H1 (cell line): ENCODE measurements at regions not wholly inside any gene's neighbourhood (a gene's known extent, or its start where the extent isn't known, plus 50 kb on each side); places are given as distances from the start of the nearest gene placed in this dataset.
"Not testable (repeated sequence)": the region's sequence is repeated elsewhere in the genome, so short reads cannot be mapped to it uniquely, and the experiment has no call there.

ENCODE experiments used
- CTCF ChIA-PET: fragments of 300-600 bp; sonication (Branson Sonifier 250); formaldehyde crosslinking; loops from one replicate; lab custom pipeline; 2021; ENCODE audit not compliant: partially characterized antibody; lab: Charles Lee
- POLR2A ChIA-PET: fragments of 300-600 bp; sonication (Branson Sonifier 250); formaldehyde crosslinking; loops from one replicate; lab custom pipeline; 2021; ENCODE audit warnings: inconsistent platforms; ENCODE audit not compliant: partially characterized antibody; lab: Charles Lee
- DNase-seq, 2 experiments: peaks; one replicate each; pipeline versions ENCODE4 v3.0.0 to v3.0.0-alpha.2; 2010 to 2022; ENCODE audit warnings: low spot score in 2 of 2, low read depth in 1 of 2, mixed read lengths in 1 of 2
- FAIRE-seq: peaks from 2 replicates; lab custom pipeline; 2011; peaks lifted over from hg19 to GRCh38; lab: Jason Lieb, UNC
- H2AFZ ChIP-seq: 2 replicates; pipeline ENCODE4 v1.8.1; 2012; ENCODE audit warnings: low read length, inconsistent platforms
- H2AK5ac ChIP-seq: 2 replicates; pipeline ENCODE4 v1.6.1; 2013; ENCODE audit warnings: low read depth, low read length
- H2BK120ac ChIP-seq: replicated peaks from 2 replicates; pipeline ENCODE3; 2013; ENCODE audit warnings: low read depth, low read length, inconsistent platforms
- H2BK12ac ChIP-seq: 2 replicates; pipeline ENCODE4 v1.6.1; 2013; ENCODE audit warnings: low read depth, low read length
- H2BK15ac ChIP-seq: 2 replicates; pipeline ENCODE4 v1.6.1; 2013; ENCODE audit warnings: low read length
- H2BK20ac ChIP-seq: 2 replicates; pipeline ENCODE4 v1.6.1; 2013; ENCODE audit warnings: low read length
- H2BK5ac ChIP-seq: 2 replicates; pipeline ENCODE4 v1.6.1; 2013; ENCODE audit warnings: low read depth, low read length
- H3K14ac ChIP-seq: 2 replicates; pipeline ENCODE4 v1.6.1; 2013; ENCODE audit warnings: inconsistent platforms; ENCODE audit not compliant: insufficient read length
- H3K18ac ChIP-seq: 2 replicates; pipeline ENCODE4 v1.6.1; 2013; ENCODE audit warnings: low read length; ENCODE audit errors: extremely low read depth
- H3K23ac ChIP-seq: 2 replicates; pipeline ENCODE4 v1.6.1; 2013; ENCODE audit warnings: inconsistent platforms; ENCODE audit not compliant: insufficient read length
- H3K23me2 ChIP-seq: 2 replicates; pipeline ENCODE4 v1.6.1; 2013; ENCODE audit warnings: low read depth, low read length
- H3K27ac ChIP-seq: 2 replicates; pipeline ENCODE4 v1.6.1; 2011; ENCODE audit warnings: low read depth, low read length, inconsistent platforms
- H3K27me3 ChIP-seq, 4 experiments: replicated peaks in 1 of 4; 1 replicate in 1 of 4; 2 replicates in 3 of 4; pipeline versions ENCODE4 v1.6.1 to v1.8.1; 2011 to 2013; ENCODE audit warnings: low read length in 3 of 4, mild to moderate bottlenecking in 3 of 4, inconsistent platforms in 2 of 4, mixed read lengths in 2 of 4, moderate library complexity in 1 of 4; ENCODE audit not compliant: control insufficient read depth in 3 of 4, insufficient read depth in 3 of 4; ENCODE audit errors: extremely low read depth in 1 of 4
- H3K36me3 ChIP-seq, 4 experiments: 2 replicates each; pipeline versions ENCODE4 v1.6.1 to v1.8.1; 2011 to 2013; ENCODE audit warnings: mild to moderate bottlenecking in 4 of 4, low read length in 3 of 4, moderate library complexity in 2 of 4, control low read depth in 1 of 4, inconsistent platforms in 1 of 4; ENCODE audit not compliant: insufficient read depth in 4 of 4, control insufficient read depth in 2 of 4
- H3K4ac ChIP-seq: replicated peaks from 2 replicates; pipeline ENCODE3; 2013; ENCODE audit warnings: low read length, low read depth, mixed read lengths, inconsistent platforms; ENCODE audit not compliant: insufficient read length
- H3K4me1 ChIP-seq, 4 experiments: replicated peaks in 1 of 4; 1 replicate in 1 of 4; 2 replicates in 3 of 4; pipeline versions ENCODE4 v1.6.1 to v1.8.1; 2011 to 2013; ENCODE audit warnings: low read length in 3 of 4, inconsistent platforms in 2 of 4, mixed read lengths in 1 of 4; ENCODE audit not compliant: insufficient read depth in 4 of 4, control insufficient read depth in 3 of 4
- H3K4me2 ChIP-seq, 2 experiments: 2 replicates each; pipeline versions ENCODE4 v1.6.1 to v1.8.1; 2011 to 2013; ENCODE audit warnings: low read depth in 2 of 2, low read length in 2 of 2, control low read depth in 1 of 2, inconsistent platforms in 1 of 2, mild to moderate bottlenecking in 1 of 2; ENCODE audit not compliant: insufficient read depth in 1 of 2
- H3K4me3 ChIP-seq, 4 experiments: fragments of 200-600, 300-600 bp in 1 of 4; sonication (generic), shearing (Covaris generic), sonication (Bioruptor Twin) in 1 of 4; 2 replicates each; pipeline versions ENCODE4 v1.5.1 to v1.8.1; 2011 to 2016; ENCODE audit warnings: low read length in 4 of 4, low read depth in 3 of 4, control low read depth in 2 of 4, inconsistent platforms in 2 of 4, mild to moderate bottlenecking in 2 of 4, mixed read lengths in 1 of 4, moderate library complexity in 1 of 4; ENCODE audit not compliant: insufficient read depth in 2 of 4; ENCODE audit errors: extremely low read depth in 1 of 4
- H3K56ac ChIP-seq: replicated peaks from 2 replicates; pipeline ENCODE3; 2013; ENCODE audit warnings: low read depth, mild to moderate bottlenecking, mixed read lengths, low read length, inconsistent platforms; ENCODE audit not compliant: insufficient read length
- H3K79me1 ChIP-seq: 2 replicates; pipeline ENCODE4 v1.6.1; 2013; ENCODE audit warnings: low read depth, low read length, control low read depth
- H3K79me2 ChIP-seq, 2 experiments: 2 replicates each; pipeline versions ENCODE4 v1.6.1 to v1.8.1; 2012 to 2013; ENCODE audit warnings: low read length in 2 of 2, mild to moderate bottlenecking in 2 of 2, inconsistent platforms in 1 of 2; ENCODE audit not compliant: insufficient read depth in 2 of 2, control insufficient read depth in 1 of 2
- H3K9ac ChIP-seq, 4 experiments: replicated peaks in 1 of 4; 1 replicate in 1 of 4; 2 replicates in 3 of 4; pipeline versions ENCODE4 v1.6.1 to v1.8.1; 2011 to 2013; ENCODE audit warnings: low read depth in 3 of 4, low read length in 3 of 4, control low read depth in 2 of 4, mild to moderate bottlenecking in 2 of 4, moderate library complexity in 2 of 4, inconsistent platforms in 1 of 4; ENCODE audit errors: extremely low read depth in 1 of 4
- H3K9me3 ChIP-seq, 2 experiments: 2 replicates each; pipeline versions ENCODE4 v1.6.1 to v1.8.1; 2012 to 2013; ENCODE audit warnings: mild to moderate bottlenecking in 2 of 2, moderate library complexity in 2 of 2, control low read depth in 1 of 2, inconsistent platforms in 1 of 2, low read depth in 1 of 2, low read length in 1 of 2, mixed read lengths in 1 of 2; ENCODE audit not compliant: insufficient read depth in 2 of 2
- H4K20me1 ChIP-seq, 2 experiments: replicated peaks in 1 of 2; 2 replicates each; pipeline versions ENCODE3 to v1.8.1; 2011 to 2013; ENCODE audit warnings: inconsistent platforms in 2 of 2, low read length in 2 of 2, mild to moderate bottlenecking in 1 of 2; ENCODE audit not compliant: insufficient read depth in 2 of 2, control insufficient read depth in 1 of 2
- H4K5ac ChIP-seq: 2 replicates; pipeline ENCODE4 v1.6.1; 2013; ENCODE audit warnings: low read length, low read depth, mixed read lengths, inconsistent platforms; ENCODE audit not compliant: insufficient read length
- H4K8ac ChIP-seq: 2 replicates; pipeline ENCODE4 v1.8.0; 2013; ENCODE audit warnings: mild to moderate bottlenecking, moderate library complexity, low read length, inconsistent platforms; ENCODE audit not compliant: insufficient read depth; ENCODE audit errors: extremely low read depth
- H4K91ac ChIP-seq: replicated peaks from 2 replicates; pipeline ENCODE3; 2013; ENCODE audit warnings: low read length, mixed read lengths, inconsistent platforms; ENCODE audit not compliant: insufficient read length
- WGBS, 2 experiments: shearing (Covaris generic) in 1 of 2; methylation state at CpG; one replicate each; pipeline versions ENCODE4 v1.1.6 to v1.1.7; 2013 to 2015; ENCODE audit warnings: low lambda C conversion rate in 2 of 2, mixed read lengths in 2 of 2, inconsistent platforms in 1 of 2, low coverage in 1 of 2, missing lambda C conversion rate in 1 of 2; ENCODE audit not compliant: insufficient replicate concordance in 2 of 2, insufficient coverage in 1 of 2, insufficient read length in 1 of 2; ENCODE audit errors: extremely low coverage in 1 of 2, missing lambda C conversion rate in 1 of 2; 5-methylcytosine and 5-hydroxymethylcytosine counted together

GRCh38 chr2:87619121-87619520 is 128.8 kb upstream of the PLGLB2 start:
- H2AFZ ChIP-seq, H3K36me3 ChIP-seq, H3K14ac ChIP-seq, H3K9ac ChIP-seq, H3K4me2 ChIP-seq, H2BK12ac ChIP-seq, H4K5ac ChIP-seq, H3K27me3 ChIP-seq, DNase-seq, H3K27ac ChIP-seq, H3K4me3 ChIP-seq, H3K4me1 ChIP-seq, H2BK120ac ChIP-seq, H3K9me3 ChIP-seq, H3K79me1 ChIP-seq, H2AK5ac ChIP-seq, CTCF ChIA-PET, H4K91ac ChIP-seq, H2BK5ac ChIP-seq, POLR2A ChIA-PET, H2BK15ac ChIP-seq, H3K79me2 ChIP-seq, H3K23ac ChIP-seq, H3K23me2 ChIP-seq, H4K8ac ChIP-seq, H2BK20ac ChIP-seq, H3K4ac ChIP-seq, H4K20me1 ChIP-seq, H3K18ac ChIP-seq, H3K56ac ChIP-seq, FAIRE-seq: not testable (repeated sequence)

- POLR2A ChIA-PET, H3K36me3 ChIP-seq: not testable (repeated sequence)
- WGBS, 2 experiments: no CpG with 5 or more reads among the region's 4 CpGs
Measured at GRCh38 chr2:87621139-87621538, 126.7 kb upstream of the PLGLB2 start.

More at GRCh38 chr2:87621139-87621538, 126.7 kb upstream of the PLGLB2 start:
- H2BK5ac ChIP-seq, H3K79me1 ChIP-seq, H2BK15ac ChIP-seq, H4K91ac ChIP-seq, H3K27ac ChIP-seq, H3K4me3 ChIP-seq, H3K23me2 ChIP-seq, H3K9me3 ChIP-seq, H4K20me1 ChIP-seq, FAIRE-seq, H3K18ac ChIP-seq, H3K56ac ChIP-seq, H4K8ac ChIP-seq, H3K4ac ChIP-seq, H2AK5ac ChIP-seq, H3K14ac ChIP-seq, H2AFZ ChIP-seq, H3K4me2 ChIP-seq, H2BK120ac ChIP-seq, H4K5ac ChIP-seq, H3K4me1 ChIP-seq, H3K27me3 ChIP-seq, H3K23ac ChIP-seq, H3K79me2 ChIP-seq, CTCF ChIA-PET, H3K9ac ChIP-seq, H2BK20ac ChIP-seq, H2BK12ac ChIP-seq, DNase-seq: not testable (repeated sequence)
